Activated naive CD4-positive, alpha-beta T cell treated with anti-CD3 and anti-CD28 coated beads for 36 hours (primary cell): ENCODE measurements at regions not wholly inside any gene's neighbourhood (a gene's known extent, or its start where the extent isn't known, plus 50 kb on each side); places are given as distances from the start of the nearest gene placed in this dataset.
"Not testable (repeated sequence)": the region's sequence is repeated elsewhere in the genome, so short reads cannot be mapped to it uniquely, and the experiment has no call there.

Experiments
- CTCF ChIA-PET: fragments of 350-600 bp; sonication (Branson Sonifier 250); formaldehyde crosslinking; loops from one replicate; lab custom pipeline; 2021; ENCODE audit warnings: antibody characterized with exemption; lab: Charles Lee
- DNase-seq: peaks from one replicate; pipeline ENCODE4 v3.0.0-alpha.2; 2020
- H3K27ac Mint-ChIP-seq: one replicate; pipeline ENCODE4 v1.8.0; 2021; ENCODE audit warnings: mild to moderate bottlenecking, mixed read lengths
- H3K27me3 Mint-ChIP-seq: one replicate; pipeline ENCODE4 v1.8.0; 2021; ENCODE audit warnings: low read depth, mixed read lengths
- H3K36me3 Mint-ChIP-seq: one replicate; pipeline ENCODE4 v1.8.0; 2021; ENCODE audit warnings: low read depth, mixed read lengths
- H3K4me1 Mint-ChIP-seq: one replicate; pipeline ENCODE4 v1.8.0; 2021; ENCODE audit warnings: low read depth, mixed read lengths
- H3K4me3 Mint-ChIP-seq: one replicate; pipeline ENCODE4 v1.8.0; 2021; ENCODE audit warnings: mild to moderate bottlenecking, moderate library complexity, mixed read lengths
- H3K9me3 Mint-ChIP-seq: one replicate; pipeline ENCODE4 v1.8.0; 2021; ENCODE audit warnings: mixed read lengths
- intact Hi-C: fragments of 100-400 bp; cut with micrococcal nuclease; formaldehyde crosslinking; loops from one replicate; pipeline ENCODE4 v1.15.1; 2023

DNA sequence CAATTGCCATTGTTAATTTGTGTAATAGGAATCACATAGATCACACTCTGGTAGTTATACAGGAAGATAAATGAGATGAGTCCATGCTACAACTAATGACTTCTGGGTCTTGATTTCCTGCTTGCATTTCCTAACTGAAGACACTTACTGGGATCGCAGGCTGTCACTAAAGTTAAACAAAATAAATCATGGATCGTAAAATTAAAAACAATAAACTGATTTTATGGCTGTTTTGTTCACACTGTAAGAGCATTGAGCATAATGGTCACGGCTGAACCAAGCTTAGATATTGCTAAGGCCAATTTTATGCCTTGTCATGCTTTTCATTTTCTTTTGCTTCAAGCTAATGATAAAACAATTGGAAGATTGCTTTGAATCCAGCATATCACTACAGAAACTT, 332.5 kb upstream of the CITED2 start:
- Mint-ChIP-seq H3K9me3 (no peaks in the 10 kb centered on the region), H3K36me3 (no peaks in the 10 kb centered on the region), H3K4me3 (no peak overlapping the region), H3K4me1 (no peaks in the 10 kb centered on the region), H3K27me3 (peaks cover 4% of the 10 kb centered on the region), H3K27ac (no peak overlapping the region)
- CTCF ChIA-PET: interaction anchor here (1.2 kb wide), 1 partner anchor 8 kb away, joined by 3 read pairs; no protein-coding TSS in a partner anchor
- DNase-seq: no peak
- intact Hi-C loops: no loop called here

DNA sequence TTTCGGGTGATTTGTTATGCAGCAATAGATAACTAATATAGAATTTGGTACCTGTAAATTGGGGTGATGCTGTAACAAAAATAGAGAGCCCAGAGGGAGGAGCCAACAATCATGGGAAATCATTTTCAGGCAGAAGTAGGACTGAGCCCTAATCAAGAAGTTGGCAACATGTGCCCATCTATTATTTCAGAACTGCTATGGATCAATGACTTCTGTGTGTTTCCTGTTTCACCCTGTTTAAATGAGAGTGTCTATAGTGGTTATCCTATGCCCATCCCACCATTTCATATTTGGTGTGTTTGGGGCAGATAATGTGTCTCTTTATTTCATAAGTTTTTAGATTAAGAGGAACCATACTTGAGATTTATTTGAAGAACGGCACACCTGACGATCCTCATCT, 330.8 kb upstream of the CITED2 start:
- no peak for DNase-seq

DNA sequence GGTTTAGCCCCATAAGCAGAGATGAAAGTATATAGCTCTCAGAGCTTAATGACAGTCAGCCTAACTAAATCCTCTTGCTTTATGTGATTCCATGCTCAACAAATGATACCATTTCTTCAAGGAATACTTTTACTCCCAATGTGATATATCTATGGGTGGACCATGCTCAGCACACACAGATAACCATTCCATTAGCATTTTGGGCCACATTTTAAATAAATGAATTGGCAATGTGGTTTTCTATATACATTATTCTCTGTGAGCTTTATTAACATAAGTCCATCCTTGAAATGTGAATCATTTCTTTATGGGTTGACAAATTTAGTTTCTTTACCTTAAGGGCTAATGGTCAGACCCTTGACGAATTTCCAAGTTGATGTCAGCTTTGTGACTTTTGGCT, 329.3 kb upstream of the CITED2 start:
- no peak for DNase-seq
- H3K36me3 Mint-ChIP-seq: no peaks in the 10 kb centered on the region
- intact Hi-C loops: no loop called here
- H3K4me3 Mint-ChIP-seq: no peak overlapping the region
- no peaks in the 10 kb centered on the region for H3K4me1 Mint-ChIP-seq
- H3K9me3 Mint-ChIP-seq: no peaks in the 10 kb centered on the region
- no peaks in the 10 kb centered on the region for H3K27me3 Mint-ChIP-seq
- CTCF ChIA-PET: no interaction called here
- H3K27ac Mint-ChIP-seq: no peak overlapping the region

More for the DNA sequence above, 330.8 kb upstream of the CITED2 start:
- no peak overlapping the region for H3K4me3 Mint-ChIP-seq
- no peak overlapping the region for H3K27ac Mint-ChIP-seq
- no peaks in the 10 kb centered on the region for H3K36me3 Mint-ChIP-seq
- CTCF ChIA-PET: no interaction called here
- no peaks in the 10 kb centered on the region for H3K9me3 Mint-ChIP-seq
- intact Hi-C loops: no loop called here
- no peaks in the 10 kb centered on the region for H3K4me1 Mint-ChIP-seq
- peaks cover 4% of the 10 kb centered on the region for H3K27me3 Mint-ChIP-seq

DNA sequence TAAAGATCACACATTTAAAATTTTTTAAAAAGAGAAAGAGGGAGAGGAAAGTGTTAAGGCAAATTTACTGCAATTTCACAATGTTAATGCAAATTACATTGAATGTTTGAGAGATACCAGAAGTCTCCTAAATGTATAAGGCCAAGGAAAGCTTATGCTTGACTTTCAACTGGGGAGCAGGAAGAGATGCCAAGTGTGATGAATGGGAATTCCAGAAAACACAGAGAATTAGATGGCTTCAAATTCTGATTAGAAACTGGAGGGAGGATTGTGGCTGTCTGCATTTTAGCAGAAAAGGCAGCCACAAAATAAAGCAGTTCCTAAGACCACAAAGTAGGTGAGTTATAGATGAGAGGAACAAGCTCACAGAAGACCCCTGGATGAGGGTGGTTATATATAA, 328.3 kb upstream of the CITED2 start:
- no peaks in the 10 kb centered on the region for H3K9me3 Mint-ChIP-seq
- no peak for DNase-seq
- intact Hi-C loops: no loop called here
- no peaks in the 10 kb centered on the region for H3K27me3 Mint-ChIP-seq
- no peaks in the 10 kb centered on the region for H3K36me3 Mint-ChIP-seq
- H3K4me1 Mint-ChIP-seq: no peaks in the 10 kb centered on the region
- CTCF ChIA-PET: interaction anchor here (0.6 kb wide), 1 partner anchor 18 kb away, joined by 3 read pairs; no protein-coding TSS in a partner anchor
- no peak overlapping the region for H3K27ac Mint-ChIP-seq
- no peak overlapping the region for H3K4me3 Mint-ChIP-seq

DNA sequence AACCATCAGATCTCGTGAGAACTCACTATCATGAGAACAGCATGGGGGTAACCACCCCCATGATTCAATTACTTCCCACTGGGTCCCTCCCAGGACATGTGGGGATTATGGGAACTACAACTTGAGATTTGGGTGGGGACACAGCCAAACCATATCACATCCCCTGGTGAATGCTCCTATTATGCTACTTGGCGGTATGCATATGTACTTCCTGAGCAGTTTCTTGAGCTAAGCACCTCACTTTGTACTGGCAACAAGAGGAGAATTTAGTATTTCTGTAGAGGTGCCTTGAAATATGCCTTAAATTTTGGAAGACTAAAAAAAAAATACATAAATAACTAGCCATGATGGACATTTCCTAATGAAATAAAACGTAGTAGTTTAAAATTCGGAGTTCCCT, 327.2 kb upstream of the CITED2 start:
- H3K4me3 Mint-ChIP-seq: no peak overlapping the region
- DNase-seq: no peak
- H3K27me3 Mint-ChIP-seq: no peaks in the 10 kb centered on the region
- H3K4me1 Mint-ChIP-seq: no peaks in the 10 kb centered on the region
- H3K9me3 Mint-ChIP-seq: no peaks in the 10 kb centered on the region
- intact Hi-C loops: no loop called here
- H3K36me3 Mint-ChIP-seq: no peaks in the 10 kb centered on the region
- CTCF ChIA-PET: no interaction called here
- H3K27ac Mint-ChIP-seq: no peak overlapping the region

DNA sequence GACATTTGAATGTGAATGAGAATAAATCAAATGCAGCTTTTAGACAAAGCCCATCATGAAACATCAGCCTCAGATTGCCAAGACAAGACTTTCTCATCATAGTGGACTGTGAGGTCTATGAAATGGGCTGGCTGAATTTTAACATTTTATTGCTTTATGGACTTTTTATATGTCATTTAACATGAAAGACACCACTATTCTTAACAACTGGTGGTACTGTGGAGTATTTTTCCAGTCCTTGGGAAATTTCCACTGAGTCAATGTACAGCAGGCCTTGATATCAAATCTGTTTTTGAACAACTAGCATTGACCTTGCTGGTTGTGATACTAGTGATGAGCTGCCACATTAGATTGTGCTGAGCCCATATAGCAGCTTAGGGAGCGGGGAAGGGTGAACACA, 326.6 kb upstream of the CITED2 start:
- intact Hi-C loops: no loop called here
- no peak overlapping the region for H3K4me3 Mint-ChIP-seq
- no peaks in the 10 kb centered on the region for H3K36me3 Mint-ChIP-seq
- no peaks in the 10 kb centered on the region for H3K27me3 Mint-ChIP-seq
- no peaks in the 10 kb centered on the region for H3K4me1 Mint-ChIP-seq
- H3K9me3 Mint-ChIP-seq: no peaks in the 10 kb centered on the region
- no peak for DNase-seq
- CTCF ChIA-PET: interaction anchor here (0.6 kb wide), 1 partner anchor 281 kb away, joined by 3 read pairs; no protein-coding TSS in a partner anchor
- no peak overlapping the region for H3K27ac Mint-ChIP-seq

DNA sequence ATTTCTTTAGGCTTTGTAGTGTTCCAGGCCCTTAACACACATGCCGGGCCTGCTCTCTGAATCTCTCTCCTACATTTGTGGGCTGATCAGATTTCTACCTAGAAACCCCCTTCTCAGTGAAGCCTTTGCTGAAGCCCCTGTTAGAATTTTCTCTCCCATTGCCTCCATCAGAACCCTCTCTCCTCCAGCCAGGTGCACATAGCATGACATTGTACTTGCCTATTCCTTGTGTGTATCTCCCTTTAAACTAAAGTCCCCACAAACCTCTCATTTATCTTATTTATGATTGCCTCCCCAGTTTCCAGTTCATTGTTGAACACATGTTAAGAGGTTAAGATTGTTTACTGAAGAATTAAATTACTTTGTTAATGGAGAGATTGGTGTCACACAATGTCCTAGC, 325.5 kb upstream of the CITED2 start:
- DNase-seq: no peak
- intact Hi-C loops: no loop called here
- Mint-ChIP-seq H3K4me1 (no peaks in the 10 kb centered on the region), H3K27ac (no peak overlapping the region), H3K36me3 (no peaks in the 10 kb centered on the region), H3K27me3 (no peaks in the 10 kb centered on the region), H3K4me3 (no peak overlapping the region), H3K9me3 (no peaks in the 10 kb centered on the region)
- CTCF ChIA-PET: no interaction called here

DNA sequence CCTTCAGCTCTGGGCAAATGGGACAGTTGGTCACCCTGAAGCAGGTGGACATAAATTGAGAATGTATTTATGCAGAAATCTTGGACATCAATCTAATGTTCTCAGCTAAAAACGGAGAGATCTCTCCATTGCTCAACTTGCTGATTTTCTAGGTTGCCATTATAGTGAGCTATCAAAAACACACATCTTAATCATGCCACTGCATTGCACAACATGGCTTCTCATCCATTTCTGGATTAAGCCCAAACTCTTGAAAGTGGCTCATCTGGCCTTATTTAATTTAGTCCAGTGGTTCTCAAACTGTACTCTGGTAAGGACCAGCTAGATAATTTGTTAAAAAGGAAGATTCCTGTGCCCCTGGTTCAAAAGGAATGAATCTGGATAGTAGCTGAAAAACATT, 324.9 kb upstream of the CITED2 start:
- H3K27ac Mint-ChIP-seq: no peak overlapping the region
- no peaks in the 10 kb centered on the region for H3K36me3 Mint-ChIP-seq
- CTCF ChIA-PET: interaction anchor here (0.5 kb wide), 1 partner anchor 10 kb away, joined by 3 read pairs; no protein-coding TSS in a partner anchor
- H3K4me1 Mint-ChIP-seq: no peaks in the 10 kb centered on the region
- intact Hi-C loops: no loop called here
- no peak overlapping the region for H3K4me3 Mint-ChIP-seq
- no peaks in the 10 kb centered on the region for H3K9me3 Mint-ChIP-seq
- no peaks in the 10 kb centered on the region for H3K27me3 Mint-ChIP-seq
- no peak for DNase-seq

DNA sequence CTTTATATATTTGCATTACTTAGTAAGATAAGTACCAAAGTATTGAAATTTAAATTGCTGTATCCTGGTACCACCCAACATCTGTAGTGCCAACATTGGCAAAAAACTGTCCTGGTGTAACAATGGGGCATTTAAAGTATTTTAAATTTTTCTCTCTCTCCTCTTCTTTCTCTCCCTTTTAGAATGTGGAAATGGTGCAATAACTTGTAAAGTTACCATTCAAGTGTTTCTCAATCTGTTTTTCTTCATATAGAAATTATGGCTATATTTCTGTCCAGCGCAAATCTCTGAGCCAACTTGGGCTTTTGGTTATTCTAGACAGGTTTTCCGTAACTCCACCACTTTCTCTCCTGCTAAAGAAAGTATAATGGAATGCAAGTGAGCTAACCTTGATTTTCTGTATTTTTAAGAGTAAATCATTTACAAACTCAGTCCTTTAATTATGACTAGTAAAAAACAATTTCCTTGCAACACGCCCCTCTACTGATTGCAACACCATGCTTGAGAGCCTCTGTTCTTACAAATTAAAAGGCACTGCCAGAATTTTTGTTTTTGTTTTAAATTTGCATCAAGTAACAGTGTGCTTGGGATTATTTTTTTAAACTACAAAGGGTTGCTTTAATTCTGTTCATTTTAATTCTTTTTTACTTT, 324.2 kb upstream of the CITED2 start:
- Mint-ChIP-seq H3K27me3 (no peaks in the 10 kb centered on the region), H3K4me3 (no peak overlapping the region), H3K27ac (no peak overlapping the region), H3K9me3 (no peaks in the 10 kb centered on the region), H3K36me3 (no peaks in the 10 kb centered on the region), H3K4me1 (no peaks in the 10 kb centered on the region)
- intact Hi-C loops: no loop called here
- no peak for DNase-seq
- CTCF ChIA-PET: interaction anchor here (0.5 kb wide), 1 partner anchor 10 kb away, joined by 3 read pairs; no protein-coding TSS in a partner anchor

DNA sequence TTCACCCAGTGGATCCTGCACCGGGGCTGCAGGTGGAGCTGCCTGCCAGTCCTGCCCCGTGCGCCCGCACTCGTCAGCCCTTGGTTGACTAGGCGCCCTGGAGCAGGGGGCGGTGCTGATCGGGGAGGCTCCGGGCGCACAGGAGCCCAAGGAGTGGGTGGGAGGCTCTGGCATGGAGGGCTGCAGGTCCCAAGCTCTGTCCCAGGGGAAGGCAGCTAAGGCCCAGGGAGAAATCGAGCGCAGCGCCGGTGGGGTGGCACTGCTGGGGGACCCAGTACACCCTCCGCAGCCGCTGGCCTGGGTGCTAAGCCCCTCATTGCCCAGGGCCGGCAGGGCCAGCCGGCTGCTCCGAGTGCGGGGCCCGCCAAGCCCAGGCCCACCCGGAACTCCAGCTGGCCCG, 323.4 kb upstream of the CITED2 start:
- CTCF ChIA-PET, H3K36me3 Mint-ChIP-seq, H3K27me3 Mint-ChIP-seq, H3K9me3 Mint-ChIP-seq, H3K4me1 Mint-ChIP-seq, H3K4me3 Mint-ChIP-seq, DNase-seq, H3K27ac Mint-ChIP-seq, intact Hi-C loops: not testable (repeated sequence)

DNA sequence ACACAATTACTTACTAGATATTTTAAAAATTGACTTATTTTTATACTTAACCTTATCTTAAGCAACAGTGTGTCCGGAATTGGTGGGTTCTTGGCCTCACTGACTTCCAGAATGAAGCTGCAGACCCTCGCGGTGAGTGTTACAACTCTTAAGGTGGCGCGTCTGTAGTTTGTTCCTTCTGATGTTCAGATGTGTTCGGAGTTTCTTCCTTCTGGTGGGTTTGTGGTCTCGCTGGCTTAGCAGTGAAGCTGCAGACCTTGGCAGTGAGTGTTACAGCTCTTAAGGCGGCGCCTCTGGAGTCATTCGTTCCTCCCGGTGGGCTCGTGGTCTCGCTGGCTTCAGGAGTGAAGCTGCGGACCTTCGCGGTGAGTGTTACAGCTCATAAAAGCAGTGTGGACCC, 322.5 kb upstream of the CITED2 start:
- H3K4me1 Mint-ChIP-seq, H3K27ac Mint-ChIP-seq, H3K36me3 Mint-ChIP-seq, H3K27me3 Mint-ChIP-seq, DNase-seq, CTCF ChIA-PET, intact Hi-C loops, H3K9me3 Mint-ChIP-seq: not testable (repeated sequence)
- peak overlapping the region; percentile 10 for H3K4me3 Mint-ChIP-seq

DNA sequence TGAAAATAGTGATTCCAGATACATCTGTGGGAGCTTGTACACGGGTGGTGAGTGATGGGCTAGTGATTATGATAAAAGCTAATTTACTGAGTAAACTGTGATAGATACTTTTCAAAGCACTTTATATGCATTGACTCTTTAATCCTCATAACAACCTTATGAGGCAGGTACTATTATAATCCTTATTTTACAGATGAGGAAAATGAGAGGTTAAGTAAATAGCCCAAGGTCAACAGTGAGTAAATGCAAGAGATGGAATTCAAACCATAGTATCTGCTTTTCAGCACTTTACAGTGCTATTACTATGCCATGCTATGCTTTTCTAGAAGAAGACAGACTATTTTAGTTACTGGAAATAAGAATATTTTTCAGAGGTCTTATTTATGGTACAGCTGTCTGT, 320.9 kb upstream of the CITED2 start:
- CTCF ChIA-PET: no interaction called here
- Mint-ChIP-seq H3K27me3 (peaks cover 4% of the 10 kb centered on the region), H3K4me1 (no peaks in the 10 kb centered on the region), H3K27ac (no peak overlapping the region), H3K4me3 (no peak overlapping the region), H3K9me3 (no peaks in the 10 kb centered on the region), H3K36me3 (no peaks in the 10 kb centered on the region)
- DNase-seq: no peak
- intact Hi-C loops: no loop called here

DNA sequence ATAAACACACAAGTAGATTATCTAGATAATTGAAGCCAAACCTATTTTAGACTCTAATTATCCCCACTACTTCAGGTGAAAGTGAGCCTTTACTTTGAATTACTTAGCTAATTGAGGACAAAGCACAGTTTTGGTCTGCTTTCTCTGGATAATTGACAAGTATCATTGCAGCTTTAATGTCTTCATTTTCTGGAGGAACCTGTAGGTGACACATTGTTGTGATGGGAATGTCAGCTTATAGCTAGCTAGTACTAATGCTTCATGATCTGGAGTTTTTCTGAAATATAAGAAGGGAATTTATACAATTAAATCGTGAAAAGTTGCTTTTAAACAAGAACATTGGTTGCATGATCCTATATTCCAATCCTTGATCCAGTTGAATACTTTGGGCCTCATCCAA, 319.3 kb upstream of the CITED2 start:
- no peak overlapping the region for H3K27ac Mint-ChIP-seq
- peaks cover 6% of the 10 kb centered on the region for H3K27me3 Mint-ChIP-seq
- CTCF ChIA-PET: no interaction called here

More for the DNA sequence above, 319.3 kb upstream of the CITED2 start:
- intact Hi-C loops: no loop called here
- Mint-ChIP-seq H3K36me3 (no peaks in the 10 kb centered on the region), H3K4me3 (no peak overlapping the region), H3K4me1 (no peaks in the 10 kb centered on the region), H3K9me3 (no peaks in the 10 kb centered on the region)
- no peak for DNase-seq
